Heart left ventricle (tissue), 13 donors: ENCODE measurements at regions not wholly inside any gene's neighbourhood (a gene's known extent, or its start where the extent isn't known, plus 50 kb on each side); places are given as distances from the start of the nearest gene placed in this dataset.

Experiments
- POLR2A ChIP-seq, 2 donors: fragments of 450-650 bp; IDR thresholded peaks; one replicate each; pipeline ENCODE4 v1.6.1; 2017; ENCODE audit warnings: antibody characterized with exemption in 2 of 2, mild to moderate bottlenecking in 2 of 2, moderate library complexity in 2 of 2
- TF ChIP-seq, protein P1 (sequence below), 12 donors: fragments of 200-600 bp; sonication (generic) in 4 of 12; IDR thresholded peaks; one replicate each; pipeline versions ENCODE4 v1.5.0 to v1.8.0; 2018 to 2022; ENCODE audit warnings: antibody characterized with exemption in 12 of 12, mild to moderate bottlenecking in 5 of 12
- donor health status: ischemic (EF 13 %, LVEDD 7.1; RV severe dilation, severe dysfunction).
- donor health status: DM: no; HTN: yes; CAD: no.
- donor health status: DM: no; HTN: no; CAD: no.
- donor health status: ischemic (EF 25% LVEDD 6.9; RV normal size, moderate dysfunction).
- donor health status: ischemic (EF 25% LVEDD 5.7; RV mildly dilated, moderate dysfunction).
- donor health status: ischemic (EF 35%, LVEDD 5.7; RV mildly dilated, moderate dysfunction).
- donor health status: nonischemic (EF 11% LVEDD 7.7; RV severe dilation, severe dysfunction).
- donor health status: DM: yes; HTN: yes; CAD: no.
- donor health status: PGD.
- donor health status: ischemic (EF 29% LVEDD 5.4; RV normal size, mild dysfunction).
- donor health status: nonischemic (EF 23%, LVEDD 6.1; RV moderate dilation, normal function).

DNA sequence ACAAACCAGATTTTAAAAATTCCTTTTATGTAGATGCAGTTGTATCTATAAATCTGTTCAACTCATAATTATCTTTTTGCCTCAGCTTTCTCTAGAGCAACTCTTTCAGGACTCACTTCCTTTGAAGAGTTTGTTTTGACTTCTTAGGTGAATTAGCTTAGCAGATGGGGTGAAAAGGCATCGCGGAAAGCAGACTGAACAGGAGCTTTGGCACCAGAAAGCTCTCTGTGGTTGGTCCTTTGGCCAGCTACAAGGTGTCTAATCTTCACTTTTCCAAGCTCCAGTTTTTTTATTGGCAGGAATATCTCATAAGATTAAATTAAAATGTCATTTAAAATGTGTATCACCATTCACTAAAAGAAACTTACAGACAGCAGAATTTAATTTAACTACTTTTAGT is 60.6 kb upstream of the KLF12 start:
- TF ChIP-seq, protein P1, sequence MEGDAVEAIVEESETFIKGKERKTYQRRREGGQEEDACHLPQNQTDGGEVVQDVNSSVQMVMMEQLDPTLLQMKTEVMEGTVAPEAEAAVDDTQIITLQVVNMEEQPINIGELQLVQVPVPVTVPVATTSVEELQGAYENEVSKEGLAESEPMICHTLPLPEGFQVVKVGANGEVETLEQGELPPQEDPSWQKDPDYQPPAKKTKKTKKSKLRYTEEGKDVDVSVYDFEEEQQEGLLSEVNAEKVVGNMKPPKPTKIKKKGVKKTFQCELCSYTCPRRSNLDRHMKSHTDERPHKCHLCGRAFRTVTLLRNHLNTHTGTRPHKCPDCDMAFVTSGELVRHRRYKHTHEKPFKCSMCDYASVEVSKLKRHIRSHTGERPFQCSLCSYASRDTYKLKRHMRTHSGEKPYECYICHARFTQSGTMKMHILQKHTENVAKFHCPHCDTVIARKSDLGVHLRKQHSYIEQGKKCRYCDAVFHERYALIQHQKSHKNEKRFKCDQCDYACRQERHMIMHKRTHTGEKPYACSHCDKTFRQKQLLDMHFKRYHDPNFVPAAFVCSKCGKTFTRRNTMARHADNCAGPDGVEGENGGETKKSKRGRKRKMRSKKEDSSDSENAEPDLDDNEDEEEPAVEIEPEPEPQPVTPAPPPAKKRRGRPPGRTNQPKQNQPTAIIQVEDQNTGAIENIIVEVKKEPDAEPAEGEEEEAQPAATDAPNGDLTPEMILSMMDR (IDR thresholded peaks at IDR 0.05): no peak
- TF ChIP-seq POLR2A (IDR thresholded peaks at IDR 0.05): no peak
